ENCODE measurements at regions not wholly inside any gene's neighbourhood (a gene's known extent, or its start where the extent isn't known, plus 50 kb on each side); places are given as distances from the start of the nearest gene placed in this dataset.

GRCh38 chr15:89399238-89400115, 64.9 kb upstream of the POLG start:
- no peak for DNase-seq

DNA sequence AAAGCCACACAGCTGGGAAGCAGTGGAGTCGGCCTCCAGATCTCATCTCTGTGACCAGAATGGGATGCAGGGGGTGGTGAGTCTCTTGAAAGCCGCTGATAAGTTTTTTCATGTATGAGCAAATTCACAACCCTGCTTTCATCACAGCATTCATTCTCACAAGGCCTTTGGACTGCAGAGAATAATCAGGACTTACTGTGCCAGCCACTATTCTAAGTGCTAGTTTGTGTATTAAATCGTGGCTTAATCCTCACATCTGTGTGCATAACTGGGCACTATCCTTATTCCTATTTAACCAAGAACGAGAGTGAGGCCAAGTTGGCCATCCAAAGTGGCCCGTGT, 64.2 kb upstream of the POLG start:
- DNase-seq = no peak

GRCh38 chr15:89397653-89398023, 63.0 kb upstream of the POLG start:
- DNase-seq = no peak

- no peak for DNase-seq
Measured at GRCh38 chr15:89396723-89397652, 62.4 kb upstream of the POLG start.

GRCh38 chr15:89395996-89396395, 61.4 kb upstream of the POLG start:
- no peak for DNase-seq

DNA sequence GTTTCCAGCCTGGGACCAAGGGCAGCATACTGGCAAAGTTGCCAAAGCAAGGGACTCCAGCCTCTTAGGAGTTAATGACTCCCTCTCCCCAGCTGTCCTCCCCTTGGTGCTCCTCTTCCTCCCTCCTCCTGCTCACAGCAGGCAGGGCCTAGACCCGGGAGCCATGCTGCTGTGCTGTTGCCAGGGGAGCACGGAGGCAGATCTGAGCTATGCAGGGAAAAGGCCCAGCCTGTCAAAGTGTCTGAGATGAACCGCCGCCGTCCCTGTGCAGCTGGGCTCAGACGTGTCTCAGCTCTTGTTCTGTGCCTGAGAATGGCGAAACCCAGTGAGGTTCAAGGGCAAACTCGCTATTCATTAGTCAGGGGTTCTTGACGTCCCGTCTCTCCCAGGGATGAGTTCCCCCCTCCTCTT, 60.8 kb upstream of the POLG start:
- DNase-seq = no peak

DNA sequence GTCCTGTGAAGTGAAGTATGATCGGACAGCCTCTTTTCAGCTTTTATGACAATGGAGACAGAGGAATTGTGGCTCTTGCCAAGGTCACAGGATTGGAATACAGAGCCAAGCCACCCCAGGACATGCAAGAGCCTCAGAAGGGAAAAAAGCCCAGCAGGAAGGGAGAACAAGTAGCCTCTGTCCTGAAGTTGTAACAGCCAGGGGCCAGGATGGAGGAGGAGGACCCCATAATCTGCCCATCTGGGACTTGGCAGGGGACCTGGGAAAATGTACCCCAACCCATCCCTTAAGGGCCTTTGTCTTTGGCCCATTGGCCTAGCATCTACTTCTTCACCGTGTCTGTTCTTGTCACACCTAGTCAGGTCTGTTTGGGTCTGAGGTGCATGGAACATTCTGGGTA, 60.4 kb upstream of the POLG start:
- no peak for DNase-seq

DNA sequence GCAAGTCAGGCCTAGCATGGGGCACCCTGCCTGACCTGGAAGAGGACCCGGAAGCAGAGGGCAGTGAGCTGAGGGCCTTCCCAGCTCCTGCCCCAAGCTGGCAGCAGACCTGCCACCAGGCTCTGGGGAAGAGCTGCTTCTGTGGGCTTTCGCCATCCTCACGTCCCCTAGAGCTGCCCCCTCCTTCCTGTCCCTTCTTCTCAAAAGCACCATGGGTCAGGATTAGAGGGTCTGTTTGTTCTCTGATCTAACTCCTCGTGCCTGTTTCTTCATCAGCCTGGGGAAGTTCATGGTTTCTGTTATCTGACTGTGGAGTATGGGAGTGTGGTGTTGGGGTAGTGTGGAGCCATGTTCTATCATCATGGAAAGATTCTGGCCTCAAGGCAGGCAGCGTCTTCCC, 58.4 kb upstream of the POLG start:
- no peak for DNase-seq

GRCh38 chr15:89391685-89392257, 57.1 kb upstream of the POLG start:
- DNase-seq = no peak

GRCh38 chr15:89389841-89390603, 55.4 kb upstream of the POLG start:
- DNase-seq = no peak

- DNase-seq = no peak
Measured at GRCh38 chr15:89387140-89387903, 52.7 kb upstream of the POLG start.

- DNase-seq = no peak
Measured at GRCh38 chr15:89385596-89386331, 51.1 kb upstream of the POLG start.

Data from HCEC 1CT (cell line).